D721Med (cell line): ENCODE measurements at regions not wholly inside any gene's neighbourhood (a gene's known extent, or its start where the extent isn't known, plus 50 kb on each side); places are given as distances from the start of the nearest gene placed in this dataset.

Source experiments
- DNase-seq: peaks from one replicate; pipeline ENCODE4 v3.0.0; 2011; ENCODE audit warnings: low spot score; ENCODE audit not compliant: insufficient read length
- FAIRE-seq: peaks from 2 replicates; lab custom pipeline; 2011; peaks lifted over from hg19 to GRCh38; lab: Jason Lieb, UNC
- CTCF ChIP-seq: IDR thresholded peaks from 2 replicates; pipeline ENCODE4 v1.5.1; 2012; ENCODE audit warnings: mild to moderate bottlenecking, control low read depth; ENCODE audit not compliant: insufficient read depth; ENCODE audit errors: missing control alignments

- DNase-seq (no peak), FAIRE-seq (no peak)
- no peak for TF ChIP-seq CTCF
These were observed 119.7 kb downstream of the CD47 start for GRCh38 chr3:107970993-107971580.

GRCh38 chr3:107969994-107970819 lies 120.6 kb downstream of the CD47 start:
- no peak for DNase-seq

GRCh38 chr3:107969525-107969924 lies 121.3 kb downstream of the CD47 start:
- FAIRE-seq (no peak), DNase-seq (no peak)
- TF ChIP-seq CTCF: no peak

More at GRCh38 chr3:107969994-107970819, 120.6 kb downstream of the CD47 start:
- TF ChIP-seq CTCF: no peak
- no peak for FAIRE-seq

- TF ChIP-seq CTCF: no peak
- FAIRE-seq (no peak), DNase-seq (no peak)
These were observed 124.6 kb downstream of the CD47 start for GRCh38 chr3:107966276-107966675.

- TF ChIP-seq CTCF: no peak
- no peak for FAIRE-seq
- DNase-seq: no peak
These were observed 125.6 kb downstream of the CD47 start for GRCh38 chr3:107965136-107965655.

GRCh38 chr3:107963581-107963980 lies 127.2 kb downstream of the CD47 start:
- DNase-seq: no peak
- TF ChIP-seq CTCF: no peak
- no peak for FAIRE-seq
